ENCODE measurements at regions not wholly inside any gene's neighbourhood (a gene's known extent, or its start where the extent isn't known, plus 50 kb on each side); places are given as distances from the start of the nearest gene placed in this dataset.

- no peak for TF ChIP-seq CTCF (IDR thresholded peaks at IDR 0.05; ENCODE audit: low read depth, low read length, missing input control)
- no peak for TF ChIP-seq RAD21 (IDR thresholded peaks at IDR 0.05)
- no peak for TF ChIP-seq GABPA (IDR thresholded peaks at IDR 0.05 in 1 of 2, conservative IDR thresholded peaks at IDR 0.05 in 1 of 2)
- no peak for TF ChIP-seq TAF1 (conservative IDR thresholded peaks at IDR 0.05)
- TF ChIP-seq RXRA (IDR thresholded peaks at IDR 0.05): no peak
- TF ChIP-seq YY1 (IDR thresholded peaks at IDR 0.05): no peak
- TF ChIP-seq ZBTB33 (IDR thresholded peaks at IDR 0.05): no peak
- TF ChIP-seq JUND (IDR thresholded peaks at IDR 0.05): no peak
- no peak for TF ChIP-seq REST (IDR thresholded peaks at IDR 0.05)
- no peak for TF ChIP-seq MAX (IDR thresholded peaks at IDR 0.05)
- TF ChIP-seq SP1 (IDR thresholded peaks at IDR 0.05): no peak
- TF ChIP-seq ATF3 (IDR thresholded peaks at IDR 0.05): no peak
Measured at GRCh38 chr18:11322716-11323115, 173.3 kb upstream of the PIEZO2 start.

Data from liver (tissue), 3 donors.